ENCODE measurements at regions not wholly inside any gene's neighbourhood (a gene's known extent, or its start where the extent isn't known, plus 50 kb on each side); places are given as distances from the start of the nearest gene placed in this dataset.

DNA sequence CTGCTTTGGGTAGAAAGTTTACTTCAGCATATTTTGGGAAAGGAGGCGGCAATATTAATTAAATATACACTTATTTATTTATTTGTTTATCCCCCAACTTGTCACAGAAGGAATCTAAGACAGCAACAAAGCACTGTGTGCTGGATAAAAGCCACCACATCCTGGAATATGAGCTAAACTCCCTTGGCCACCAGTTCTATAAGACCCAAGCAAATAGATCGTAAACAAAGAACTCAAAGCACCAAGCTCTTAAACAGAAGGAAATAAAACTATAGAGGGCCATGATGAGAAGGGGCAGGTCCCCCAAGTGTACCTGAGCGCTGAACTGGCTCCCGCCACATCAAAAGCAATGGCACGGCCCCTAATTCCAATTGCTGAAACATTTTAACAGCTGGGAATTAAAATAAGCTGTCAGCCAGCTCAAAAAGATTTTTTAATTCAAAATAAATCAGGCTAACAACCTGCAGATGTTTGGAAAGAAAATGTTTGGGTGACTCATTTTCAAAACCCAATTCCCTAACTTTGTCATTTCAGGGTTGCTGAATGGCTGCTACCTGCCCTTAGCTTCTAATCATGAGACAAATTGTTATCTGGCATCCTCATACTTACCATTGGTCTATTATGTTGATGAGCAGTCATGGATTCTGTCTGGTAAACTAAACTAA, 127.1 kb downstream of the SLC30A10 start:
- H3K9me3 ChIP-seq (ENCODE audit: control insufficient read depth, insufficient read depth, low read depth, low read length): no peaks in the 10 kb centered on the region
- no peak overlapping the region for H3K9ac ChIP-seq (ENCODE audit: low read length)
- H3K27me3 ChIP-seq (ENCODE audit: control insufficient read depth, insufficient read depth, low read length): no peaks in the 10 kb centered on the region

DNA sequence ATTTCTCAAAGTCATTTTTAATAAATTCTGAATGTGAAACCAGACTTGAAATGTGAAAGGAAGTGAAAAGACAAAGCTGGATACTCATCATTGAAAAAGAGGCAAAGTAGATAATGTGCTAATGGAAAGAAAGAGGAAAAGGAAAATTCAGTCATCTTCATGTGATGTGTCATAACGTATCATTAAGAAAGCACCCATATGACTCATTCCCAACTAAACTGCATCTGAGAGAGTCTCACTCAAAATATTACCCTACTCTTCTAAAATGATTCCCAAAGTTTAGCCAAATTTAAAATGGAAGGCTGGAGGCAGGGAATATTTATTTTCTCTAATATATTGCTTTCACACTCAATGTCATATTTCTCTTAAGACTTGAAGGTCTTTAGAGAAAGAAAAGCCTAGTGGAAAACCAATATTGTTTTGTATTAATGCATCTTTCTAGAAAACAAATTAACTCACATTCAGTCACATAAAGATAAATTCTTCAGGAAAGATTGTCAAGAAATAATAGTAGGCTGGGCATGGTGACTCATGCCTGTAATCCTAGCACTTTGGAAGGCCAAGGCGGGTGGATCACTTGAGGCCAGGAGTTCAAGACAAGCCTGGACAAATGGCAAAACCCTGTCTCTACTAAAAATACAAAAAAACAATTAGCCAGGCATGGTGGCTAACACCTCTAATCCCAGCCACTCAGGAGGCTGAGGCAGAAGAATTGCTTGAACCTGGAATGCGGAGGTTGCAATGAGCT, 129.9 kb downstream of the SLC30A10 start:
- Histone ChIP-seq H3K9ac (ENCODE audit: low read length) (no peak overlapping the region), H3K27ac (ENCODE audit: low read depth, low read length) (no peak overlapping the region), H3K36me3 (ENCODE audit: control insufficient read depth, insufficient read depth, low read length) (no peaks in the 10 kb centered on the region), H3K4me1 (ENCODE audit: control insufficient read depth, insufficient read depth, low read length) (no peaks in the 10 kb centered on the region), H3K27me3 (ENCODE audit: control insufficient read depth, insufficient read depth, low read length) (no peaks in the 10 kb centered on the region), H3K4me3 (ENCODE audit: low read depth, low read length) (no peak overlapping the region), H3K9me3 (ENCODE audit: control insufficient read depth, insufficient read depth, low read depth, low read length) (no peaks in the 10 kb centered on the region)

More for the DNA sequence above, 127.1 kb downstream of the SLC30A10 start:
- Histone ChIP-seq H3K36me3 (ENCODE audit: control insufficient read depth, insufficient read depth, low read length) (no peaks in the 10 kb centered on the region), H3K27ac (ENCODE audit: low read depth, low read length) (no peak overlapping the region), H3K4me3 (ENCODE audit: low read depth, low read length) (no peak overlapping the region), H3K4me1 (ENCODE audit: control insufficient read depth, insufficient read depth, low read length) (no peaks in the 10 kb centered on the region)

DNA sequence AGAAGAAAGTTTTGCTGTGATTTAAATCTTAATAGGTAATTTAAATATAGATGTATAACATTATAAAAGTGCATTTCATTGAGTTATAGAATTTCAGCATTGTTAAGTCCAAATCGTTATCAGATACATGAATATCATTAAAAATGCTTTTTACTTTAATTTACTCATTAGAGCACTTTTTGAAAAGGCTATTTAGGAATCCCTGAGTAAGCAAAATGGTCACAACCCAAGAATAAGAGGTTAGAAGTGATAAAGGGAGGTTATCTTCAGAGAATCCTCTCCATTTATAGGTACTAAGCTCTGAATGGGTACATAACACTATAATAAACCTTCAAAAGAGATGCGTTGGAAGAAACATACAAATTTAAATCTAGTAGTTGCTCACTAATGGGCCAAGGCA, 130.7 kb downstream of the SLC30A10 start:
- H3K27me3 ChIP-seq (ENCODE audit: control insufficient read depth, insufficient read depth, low read length): no peaks in the 10 kb centered on the region
- no peak overlapping the region for H3K27ac ChIP-seq (ENCODE audit: low read depth, low read length)
- H3K36me3 ChIP-seq (ENCODE audit: control insufficient read depth, insufficient read depth, low read length): no peaks in the 10 kb centered on the region
- H3K9me3 ChIP-seq (ENCODE audit: control insufficient read depth, insufficient read depth, low read depth, low read length): no peaks in the 10 kb centered on the region
- no peak overlapping the region for H3K9ac ChIP-seq (ENCODE audit: low read length)
- no peak overlapping the region for H3K4me3 ChIP-seq (ENCODE audit: low read depth, low read length)
- no peaks in the 10 kb centered on the region for H3K4me1 ChIP-seq (ENCODE audit: control insufficient read depth, insufficient read depth, low read length)

DNA sequence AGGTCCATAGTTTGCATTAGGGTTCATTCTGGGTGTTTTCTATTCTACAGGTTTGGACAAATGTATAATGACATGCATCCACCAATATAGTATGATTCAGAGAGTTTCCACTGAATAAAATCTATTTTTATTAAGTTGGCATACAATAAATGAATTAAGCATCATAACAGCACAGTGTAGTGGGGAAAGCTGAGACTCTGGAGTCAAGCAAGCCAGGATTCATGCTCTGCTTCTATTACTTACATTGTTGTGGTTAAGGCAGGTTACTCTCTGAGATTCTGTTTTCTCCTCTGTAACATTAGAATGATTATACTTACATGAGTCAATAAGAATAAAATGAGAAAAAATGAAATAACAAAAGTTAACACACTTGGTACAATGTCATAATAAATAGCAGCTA, 131.3 kb downstream of the SLC30A10 start:
- Histone ChIP-seq H3K4me1 (ENCODE audit: control insufficient read depth, insufficient read depth, low read length) (no peaks in the 10 kb centered on the region), H3K36me3 (ENCODE audit: control insufficient read depth, insufficient read depth, low read length) (no peaks in the 10 kb centered on the region), H3K4me3 (ENCODE audit: low read depth, low read length) (no peak overlapping the region), H3K9ac (ENCODE audit: low read length) (no peak overlapping the region), H3K9me3 (ENCODE audit: control insufficient read depth, insufficient read depth, low read depth, low read length) (no peaks in the 10 kb centered on the region), H3K27me3 (ENCODE audit: control insufficient read depth, insufficient read depth, low read length) (no peaks in the 10 kb centered on the region), H3K27ac (ENCODE audit: low read depth, low read length) (no peak overlapping the region)

DNA sequence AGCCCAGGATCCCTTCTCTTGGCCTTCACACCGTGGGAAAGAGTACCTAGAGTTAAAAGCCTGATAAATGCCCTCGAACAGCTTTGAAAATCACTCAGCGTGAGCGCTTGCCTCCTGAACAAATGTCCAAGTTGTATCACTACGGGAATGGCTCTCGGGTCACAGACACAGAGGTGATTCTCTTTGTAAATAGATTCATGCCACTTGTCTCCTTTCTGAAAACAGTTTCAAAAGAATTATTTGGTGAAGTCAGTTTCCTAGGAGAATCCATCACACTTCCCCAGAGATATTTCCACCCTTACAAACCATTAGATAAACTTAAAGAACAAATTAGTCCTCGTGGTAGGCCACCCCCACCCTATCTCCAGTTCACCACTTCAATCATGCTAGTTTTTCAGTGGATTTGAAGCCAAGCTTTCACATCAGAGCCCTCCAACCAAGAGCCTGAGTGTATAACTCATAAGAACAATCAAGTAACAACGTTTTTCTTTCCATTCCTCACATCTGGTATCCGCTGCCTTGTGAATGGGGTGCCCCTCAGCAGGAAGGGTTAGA, 132.9 kb downstream of the SLC30A10 start:
- H3K4me1 ChIP-seq (ENCODE audit: control insufficient read depth, insufficient read depth, low read length): no peaks in the 10 kb centered on the region
- H3K27ac ChIP-seq (ENCODE audit: low read depth, low read length): no peak overlapping the region
- H3K4me3 ChIP-seq (ENCODE audit: low read depth, low read length): no peak overlapping the region
- H3K9me3 ChIP-seq (ENCODE audit: control insufficient read depth, insufficient read depth, low read depth, low read length): no peaks in the 10 kb centered on the region
- H3K27me3 ChIP-seq (ENCODE audit: control insufficient read depth, insufficient read depth, low read length): no peaks in the 10 kb centered on the region
- H3K36me3 ChIP-seq (ENCODE audit: control insufficient read depth, insufficient read depth, low read length): no peaks in the 10 kb centered on the region
- H3K9ac ChIP-seq (ENCODE audit: low read length): no peak overlapping the region

DNA sequence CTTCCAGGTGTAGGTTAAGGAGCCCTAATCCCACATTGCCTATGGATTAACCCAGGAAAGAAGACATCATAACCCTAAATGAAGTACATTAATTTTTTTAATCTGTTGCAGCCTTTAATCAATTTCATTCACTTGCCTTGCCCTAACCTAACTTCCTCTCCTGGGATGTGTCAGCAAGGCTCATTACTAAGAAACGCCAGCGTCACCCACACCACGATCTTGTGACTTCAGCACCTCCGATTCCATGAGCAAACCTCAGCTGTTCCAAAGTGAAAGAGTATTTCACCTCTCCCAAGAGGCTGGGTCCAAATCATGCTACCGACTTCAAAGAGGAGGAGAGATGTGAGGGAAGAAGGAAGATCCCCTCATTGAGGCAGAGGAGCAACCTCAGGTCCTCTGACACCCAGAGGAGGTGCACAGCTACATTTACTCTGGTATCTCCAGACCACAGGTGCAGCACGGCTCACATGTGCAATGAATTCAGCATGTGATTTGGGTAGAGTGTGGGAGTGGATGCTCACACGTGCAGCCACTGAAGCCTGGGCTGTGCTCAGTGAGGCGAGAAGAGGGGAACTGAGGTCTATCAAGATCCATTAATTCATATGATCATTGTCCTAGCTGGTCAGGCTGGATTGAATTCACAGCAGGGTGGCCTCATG, 134.1 kb downstream of the SLC30A10 start:
- H3K9ac ChIP-seq (ENCODE audit: low read length): no peak overlapping the region
- H3K36me3 ChIP-seq (ENCODE audit: control insufficient read depth, insufficient read depth, low read length): no peaks in the 10 kb centered on the region
- H3K4me3 ChIP-seq (ENCODE audit: low read depth, low read length): no peak overlapping the region
- no peaks in the 10 kb centered on the region for H3K4me1 ChIP-seq (ENCODE audit: control insufficient read depth, insufficient read depth, low read length)
- no peaks in the 10 kb centered on the region for H3K27me3 ChIP-seq (ENCODE audit: control insufficient read depth, insufficient read depth, low read length)
- no peak overlapping the region for H3K27ac ChIP-seq (ENCODE audit: low read depth, low read length)
- no peaks in the 10 kb centered on the region for H3K9me3 ChIP-seq (ENCODE audit: control insufficient read depth, insufficient read depth, low read depth, low read length)

DNA sequence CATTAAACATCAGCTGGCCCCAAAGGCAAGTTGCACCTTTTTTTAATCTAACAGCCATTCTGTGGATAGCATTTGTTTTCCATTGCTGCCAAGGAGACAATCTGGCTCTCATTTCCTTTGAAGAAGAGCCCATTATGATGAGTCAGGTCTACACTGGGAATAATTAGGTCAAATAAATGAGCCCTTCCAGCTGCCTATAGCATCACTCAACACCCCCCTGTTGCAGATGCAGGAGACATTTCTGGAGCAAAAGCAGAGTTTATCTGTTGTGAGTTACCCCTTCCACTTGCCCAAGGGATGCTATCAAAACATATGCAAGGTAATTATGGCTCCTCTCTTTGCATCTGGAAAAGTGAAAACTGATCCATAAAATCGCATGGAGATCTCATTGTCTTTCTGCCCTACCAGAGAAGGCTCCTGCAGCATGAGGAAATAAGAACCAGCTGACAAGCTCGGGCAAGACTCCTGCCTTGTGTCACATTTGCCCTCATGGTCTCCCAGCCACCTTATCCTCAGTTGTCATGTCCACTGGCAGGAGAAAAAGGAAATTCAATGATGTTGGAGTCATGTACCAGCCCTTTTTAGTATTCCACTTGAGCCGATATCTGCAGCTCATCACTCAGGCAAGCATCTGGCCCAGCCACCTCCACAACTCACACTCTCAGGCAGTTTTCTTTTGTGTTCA, 135.9 kb downstream of the SLC30A10 start:
- no peak overlapping the region for H3K9ac ChIP-seq (ENCODE audit: low read length)
- H3K36me3 ChIP-seq (ENCODE audit: control insufficient read depth, insufficient read depth, low read length): no peaks in the 10 kb centered on the region
- H3K4me1 ChIP-seq (ENCODE audit: control insufficient read depth, insufficient read depth, low read length): no peaks in the 10 kb centered on the region
- no peak overlapping the region for H3K4me3 ChIP-seq (ENCODE audit: low read depth, low read length)
- H3K9me3 ChIP-seq (ENCODE audit: control insufficient read depth, insufficient read depth, low read depth, low read length): no peaks in the 10 kb centered on the region
- H3K27me3 ChIP-seq (ENCODE audit: control insufficient read depth, insufficient read depth, low read length): no peaks in the 10 kb centered on the region
- no peak overlapping the region for H3K27ac ChIP-seq (ENCODE audit: low read depth, low read length)

DNA sequence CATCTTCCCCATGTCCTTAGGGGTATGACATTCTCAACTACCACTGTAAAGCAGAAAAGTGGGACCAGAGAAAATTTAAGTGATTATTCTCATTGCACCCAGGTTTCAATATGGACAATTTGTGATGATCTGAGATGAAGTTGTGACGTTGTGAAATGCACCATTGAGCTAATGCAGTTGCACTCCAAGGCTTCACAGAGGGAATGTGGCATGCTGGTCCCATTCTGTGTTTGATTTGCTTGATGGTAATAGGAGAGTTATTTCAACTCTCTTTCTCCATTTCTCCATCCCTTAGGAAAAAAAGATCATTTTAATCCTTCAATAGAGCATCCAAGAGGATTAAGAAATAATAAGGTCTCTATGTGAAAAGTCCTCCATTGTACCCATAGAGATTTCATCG, 136.6 kb downstream of the SLC30A10 start:
- Histone ChIP-seq H3K4me3 (ENCODE audit: low read depth, low read length) (no peak overlapping the region), H3K4me1 (ENCODE audit: control insufficient read depth, insufficient read depth, low read length) (no peaks in the 10 kb centered on the region), H3K27ac (ENCODE audit: low read depth, low read length) (no peak overlapping the region), H3K36me3 (ENCODE audit: control insufficient read depth, insufficient read depth, low read length) (no peaks in the 10 kb centered on the region), H3K9me3 (ENCODE audit: control insufficient read depth, insufficient read depth, low read depth, low read length) (no peaks in the 10 kb centered on the region), H3K27me3 (ENCODE audit: control insufficient read depth, insufficient read depth, low read length) (no peaks in the 10 kb centered on the region), H3K9ac (ENCODE audit: low read length) (no peak overlapping the region)

DNA sequence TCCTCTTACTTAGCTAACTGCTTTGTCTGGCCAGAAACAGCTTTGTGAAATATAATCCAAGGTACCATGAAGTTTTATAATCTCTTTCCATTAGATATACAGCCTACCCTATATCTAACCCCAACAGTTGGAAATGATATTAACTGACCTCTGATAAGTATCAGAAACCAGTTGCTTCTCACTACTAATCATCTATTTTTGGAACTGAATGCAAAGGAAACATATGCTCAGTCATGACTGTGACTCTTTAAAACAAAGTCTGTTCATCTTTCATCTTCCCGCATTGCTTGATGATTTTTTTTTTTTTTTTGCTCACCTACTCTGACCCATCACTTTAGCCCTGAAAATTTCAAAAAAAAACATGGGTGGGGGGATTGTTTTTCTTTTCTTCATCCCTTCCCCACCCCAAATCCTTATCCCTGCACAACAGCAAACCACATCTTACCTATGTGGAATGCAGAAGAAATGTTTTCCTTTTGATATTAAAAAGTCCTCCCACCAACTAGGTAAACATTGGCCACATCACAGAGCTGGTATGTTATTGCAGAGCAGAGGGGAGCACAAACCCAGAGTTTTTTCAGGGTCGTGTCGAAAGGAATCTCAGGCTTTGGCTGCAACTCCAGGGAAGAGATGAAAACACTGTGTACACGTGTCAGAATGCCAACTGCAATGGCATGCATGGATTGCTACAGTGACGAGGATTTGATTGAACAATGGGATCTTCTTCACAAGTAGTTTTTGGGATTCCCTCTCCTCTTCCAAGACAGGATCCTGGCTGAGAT, 137.3 kb downstream of the SLC30A10 start:
- no peak overlapping the region for H3K9ac ChIP-seq (ENCODE audit: low read length)
- H3K27me3 ChIP-seq (ENCODE audit: control insufficient read depth, insufficient read depth, low read length): no peaks in the 10 kb centered on the region
- no peaks in the 10 kb centered on the region for H3K36me3 ChIP-seq (ENCODE audit: control insufficient read depth, insufficient read depth, low read length)
- H3K4me3 ChIP-seq (ENCODE audit: low read depth, low read length): no peak overlapping the region
- H3K27ac ChIP-seq (ENCODE audit: low read depth, low read length): no peak overlapping the region
- H3K9me3 ChIP-seq (ENCODE audit: control insufficient read depth, insufficient read depth, low read depth, low read length): no peaks in the 10 kb centered on the region
- H3K4me1 ChIP-seq (ENCODE audit: control insufficient read depth, insufficient read depth, low read length): no peaks in the 10 kb centered on the region

DNA sequence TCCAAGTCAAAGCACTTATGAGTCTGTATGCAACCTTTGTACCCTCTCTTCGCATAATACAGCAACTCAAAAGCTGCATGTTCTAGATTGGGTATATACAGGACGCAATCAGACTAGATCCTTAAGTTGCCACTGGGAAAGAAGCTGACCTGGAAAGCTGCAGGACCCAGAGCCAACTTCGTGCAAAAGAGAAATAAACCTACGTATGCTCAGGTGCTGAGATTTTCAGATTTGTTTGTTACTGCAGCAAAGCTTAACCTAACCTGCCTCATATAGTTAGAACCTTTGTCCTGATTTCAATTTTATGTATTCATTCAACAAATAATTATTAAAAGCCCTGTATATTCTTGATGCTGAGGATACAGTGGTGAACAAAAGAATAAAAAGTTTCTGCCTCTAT, 139.7 kb downstream of the SLC30A10 start:
- Histone ChIP-seq H3K9me3 (ENCODE audit: control insufficient read depth, insufficient read depth, low read depth, low read length) (no peaks in the 10 kb centered on the region), H3K27me3 (ENCODE audit: control insufficient read depth, insufficient read depth, low read length) (no peaks in the 10 kb centered on the region), H3K27ac (ENCODE audit: low read depth, low read length) (no peak overlapping the region), H3K9ac (ENCODE audit: low read length) (no peak overlapping the region), H3K4me3 (ENCODE audit: low read depth, low read length) (no peak overlapping the region), H3K36me3 (ENCODE audit: control insufficient read depth, insufficient read depth, low read length) (no peaks in the 10 kb centered on the region), H3K4me1 (ENCODE audit: control insufficient read depth, insufficient read depth, low read length) (no peaks in the 10 kb centered on the region)
